ENCODE measurements at regions not wholly inside any gene's neighbourhood (a gene's known extent, or its start where the extent isn't known, plus 50 kb on each side); places are given as distances from the start of the nearest gene placed in this dataset.

GRCh38 chr2:60094450-60094929 is 459.0 kb downstream of the BCL11A start:
- DNase-seq = no peak

GRCh38 chr2:60092781-60093180 is 460.7 kb downstream of the BCL11A start:
- no peak for DNase-seq

GRCh38 chr2:60091894-60092293 is 461.6 kb downstream of the BCL11A start:
- no peak for DNase-seq

GRCh38 chr2:60091266-60091665 is 462.2 kb downstream of the BCL11A start:
- no peak for DNase-seq

- no peak for DNase-seq
These were observed 473.9 kb downstream of the BCL11A start for GRCh38 chr2:60079562-60079961.

GRCh38 chr2:60075048-60075447 is 478.4 kb downstream of the BCL11A start:
- no peak for DNase-seq

GRCh38 chr2:60073201-60073600 is 480.3 kb downstream of the BCL11A start:
- no peak for DNase-seq

GRCh38 chr2:60072609-60073008 is 480.8 kb downstream of the BCL11A start:
- DNase-seq = no peak

- DNase-seq = no peak
These were observed 482.0 kb downstream of the BCL11A start for GRCh38 chr2:60071490-60071831.

- DNase-seq = no peak
These were observed 482.5 kb downstream of the BCL11A start for GRCh38 chr2:60070736-60071489.

GRCh38 chr2:60070196-60070595 is 483.3 kb downstream of the BCL11A start:
- DNase-seq = no peak

GRCh38 chr2:60068755-60069154 is 484.7 kb downstream of the BCL11A start:
- DNase-seq = no peak

- DNase-seq = no peak
These were observed 486.4 kb downstream of the BCL11A start for GRCh38 chr2:60067006-60067405.

- no peak for DNase-seq
These were observed 487.2 kb downstream of the BCL11A start for GRCh38 chr2:60066096-60066839.

GRCh38 chr2:60064687-60065389 is 488.6 kb downstream of the BCL11A start:
- no peak for DNase-seq

GRCh38 chr2:60058781-60059180 is 494.7 kb downstream of the BCL11A start:
- DNase-seq = no peak

- no peak for DNase-seq
These were observed 498.7 kb downstream of the BCL11A start for GRCh38 chr2:60054571-60055340.

GRCh38 chr2:60053791-60054190 is 499.7 kb downstream of the BCL11A start:
- no peak for DNase-seq

GRCh38 chr2:60052601-60053000 is 500.9 kb downstream of the BCL11A start:
- DNase-seq = no peak

- no peak for DNase-seq
These were observed 501.5 kb downstream of the BCL11A start for GRCh38 chr2:60051991-60052390.

GRCh38 chr2:60047944-60048525 is 505.4 kb downstream of the BCL11A start:
- DNase-seq = no peak

GRCh38 chr2:60047347-60047746 is 506.1 kb downstream of the BCL11A start:
- DNase-seq = no peak

- DNase-seq = no peak
These were observed 506.9 kb downstream of the BCL11A start for GRCh38 chr2:60046529-60046928.

Measured in NCI-H1092 (cell line).